ENCODE measurements at regions not wholly inside any gene's neighbourhood (a gene's known extent, or its start where the extent isn't known, plus 50 kb on each side); places are given as distances from the start of the nearest gene placed in this dataset.

DNA sequence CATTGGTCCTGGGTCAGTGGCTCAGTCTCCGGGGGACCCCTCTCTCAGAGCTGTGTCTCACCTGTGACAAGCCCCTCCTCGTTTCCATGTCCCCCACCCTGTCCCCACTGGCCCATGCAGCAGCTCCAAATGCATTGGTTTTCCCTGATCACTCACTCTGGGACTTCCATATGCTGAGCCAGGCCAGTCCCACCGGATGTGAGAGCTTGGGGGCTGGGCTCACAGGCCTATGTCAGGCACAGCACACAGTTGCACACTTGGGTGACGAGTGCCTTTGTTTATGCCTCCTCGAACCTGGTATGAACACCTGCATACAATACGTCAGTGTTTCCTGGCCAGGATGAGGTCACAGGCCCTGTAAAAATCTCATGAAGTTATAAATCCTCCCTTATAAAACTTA is 232.5 kb downstream of the TFCP2L1 start:
- Mint-ChIP-seq H3K4me3 (ENCODE audit: low read depth) (no peak overlapping the region), H3K4me1 (ENCODE audit: low read depth) (no peaks in the 10 kb centered on the region), H3K36me3 (ENCODE audit: insufficient read depth) (no peaks in the 10 kb centered on the region), H3K9me3 (ENCODE audit: low read depth) (peaks cover 3% of the 10 kb centered on the region), H3K27ac (no peak overlapping the region), H3K27me3 (peaks cover 87% of the 10 kb centered on the region)
- TF ChIP-seq, protein P1, sequence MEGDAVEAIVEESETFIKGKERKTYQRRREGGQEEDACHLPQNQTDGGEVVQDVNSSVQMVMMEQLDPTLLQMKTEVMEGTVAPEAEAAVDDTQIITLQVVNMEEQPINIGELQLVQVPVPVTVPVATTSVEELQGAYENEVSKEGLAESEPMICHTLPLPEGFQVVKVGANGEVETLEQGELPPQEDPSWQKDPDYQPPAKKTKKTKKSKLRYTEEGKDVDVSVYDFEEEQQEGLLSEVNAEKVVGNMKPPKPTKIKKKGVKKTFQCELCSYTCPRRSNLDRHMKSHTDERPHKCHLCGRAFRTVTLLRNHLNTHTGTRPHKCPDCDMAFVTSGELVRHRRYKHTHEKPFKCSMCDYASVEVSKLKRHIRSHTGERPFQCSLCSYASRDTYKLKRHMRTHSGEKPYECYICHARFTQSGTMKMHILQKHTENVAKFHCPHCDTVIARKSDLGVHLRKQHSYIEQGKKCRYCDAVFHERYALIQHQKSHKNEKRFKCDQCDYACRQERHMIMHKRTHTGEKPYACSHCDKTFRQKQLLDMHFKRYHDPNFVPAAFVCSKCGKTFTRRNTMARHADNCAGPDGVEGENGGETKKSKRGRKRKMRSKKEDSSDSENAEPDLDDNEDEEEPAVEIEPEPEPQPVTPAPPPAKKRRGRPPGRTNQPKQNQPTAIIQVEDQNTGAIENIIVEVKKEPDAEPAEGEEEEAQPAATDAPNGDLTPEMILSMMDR (IDR thresholded peaks at IDR 0.05; ENCODE audit: unreplicated experiment): no peak
- no peak for DNase-seq (ENCODE audit: low spot score, unreplicated experiment)

DNA sequence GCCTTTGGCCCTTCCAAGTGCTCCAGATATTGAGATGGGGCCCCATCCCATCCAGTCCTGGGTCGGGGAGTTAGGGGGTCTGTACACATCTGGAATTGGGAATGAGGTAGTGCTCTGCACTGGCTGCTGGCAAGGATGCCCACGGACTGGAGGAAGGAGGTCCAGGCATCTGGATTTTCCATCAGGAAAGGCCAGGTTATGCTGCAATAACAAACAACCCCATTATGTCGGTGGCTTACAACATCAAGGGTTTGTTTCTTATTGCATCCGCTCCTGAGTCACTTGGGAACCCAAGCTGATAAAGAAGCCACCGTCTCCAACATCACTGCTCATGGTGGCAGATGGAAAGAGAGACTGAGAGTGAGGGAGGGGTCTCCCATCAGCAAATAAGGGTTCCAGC is 229.9 kb downstream of the TFCP2L1 start:
- no peak for DNase-seq (ENCODE audit: low spot score, unreplicated experiment)
- no peaks in the 10 kb centered on the region for H3K36me3 Mint-ChIP-seq (ENCODE audit: insufficient read depth)
- TF ChIP-seq, protein P1 (IDR thresholded peaks at IDR 0.05; ENCODE audit: unreplicated experiment): no peak
- peaks cover 2% of the 10 kb centered on the region for H3K4me1 Mint-ChIP-seq (ENCODE audit: low read depth)
- no peak overlapping the region for H3K4me3 Mint-ChIP-seq (ENCODE audit: low read depth)
- no peak overlapping the region for H3K27ac Mint-ChIP-seq
- peaks cover 80% of the 10 kb centered on the region for H3K27me3 Mint-ChIP-seq
- peaks cover 3% of the 10 kb centered on the region for H3K9me3 Mint-ChIP-seq (ENCODE audit: low read depth)

DNA sequence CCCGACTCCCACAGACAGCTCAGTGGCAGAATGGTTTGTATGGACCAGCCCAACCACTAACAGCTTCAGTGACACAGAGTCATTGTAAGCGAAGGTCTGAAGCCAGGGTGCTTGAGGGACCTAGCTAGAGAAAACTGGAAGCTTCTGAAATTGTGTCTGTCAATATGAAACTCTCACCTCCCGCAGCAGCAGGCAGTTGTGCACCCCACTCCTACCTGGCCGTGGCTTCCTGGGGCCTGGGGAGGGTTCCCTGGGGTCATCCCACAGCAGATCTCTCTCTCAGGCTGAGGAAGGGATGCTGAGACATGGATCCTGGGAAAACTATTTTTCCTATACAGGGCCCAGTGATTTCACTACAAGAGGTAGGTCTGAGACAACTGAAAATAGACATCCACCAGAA is 229.5 kb downstream of the TFCP2L1 start:
- Mint-ChIP-seq H3K27me3 (peaks cover 80% of the 10 kb centered on the region), H3K4me3 (ENCODE audit: low read depth) (no peak overlapping the region), H3K4me1 (ENCODE audit: low read depth) (peaks cover 2% of the 10 kb centered on the region), H3K9me3 (ENCODE audit: low read depth) (peaks cover 3% of the 10 kb centered on the region), H3K27ac (no peak overlapping the region), H3K36me3 (ENCODE audit: insufficient read depth) (no peaks in the 10 kb centered on the region)
- no peak for DNase-seq (ENCODE audit: low spot score, unreplicated experiment)
- TF ChIP-seq, protein P1 (IDR thresholded peaks at IDR 0.05; ENCODE audit: unreplicated experiment): no peak

DNA sequence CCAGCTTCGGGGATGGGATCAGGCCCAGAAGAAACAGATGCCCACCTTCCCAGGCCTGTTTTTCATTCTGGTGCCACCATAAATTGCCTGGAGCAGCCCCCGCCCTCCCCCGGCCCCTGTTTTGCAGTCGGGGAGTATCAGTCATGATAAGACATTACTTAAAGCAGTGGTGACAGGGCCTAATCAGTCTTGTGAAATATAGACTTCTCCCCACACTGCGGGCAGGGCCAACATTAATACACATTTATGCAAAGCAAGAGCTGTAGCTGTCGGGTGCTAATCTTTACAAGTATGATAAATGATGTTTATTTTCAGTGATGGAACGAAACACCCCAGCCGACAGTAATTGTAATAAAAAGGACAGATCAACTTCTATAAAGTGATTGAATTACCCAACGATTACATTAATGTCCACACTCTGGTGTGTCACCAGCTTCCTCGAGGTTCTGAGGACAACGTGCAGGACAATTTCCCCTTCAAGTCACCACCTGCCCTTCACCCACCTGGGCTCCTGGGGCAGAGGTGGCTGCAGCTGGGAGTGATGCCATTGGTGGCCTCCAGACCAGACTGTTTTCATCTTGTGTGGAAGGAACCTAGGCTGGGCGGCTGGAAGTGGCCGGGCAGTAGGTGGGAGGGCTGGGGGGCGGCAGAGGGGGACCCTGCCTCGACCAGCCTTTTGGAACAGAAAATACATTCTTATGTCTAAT is 226.0 kb downstream of the TFCP2L1 start:
- Mint-ChIP-seq H3K27me3 (peaks cover 83% of the 10 kb centered on the region), H3K4me3 (ENCODE audit: low read depth) (no peak overlapping the region), H3K4me1 (ENCODE audit: low read depth) (peaks cover 5% of the 10 kb centered on the region), H3K36me3 (ENCODE audit: insufficient read depth) (no peaks in the 10 kb centered on the region), H3K27ac (no peak overlapping the region), H3K9me3 (ENCODE audit: low read depth) (peaks cover 1% of the 10 kb centered on the region)
- DNase-seq (ENCODE audit: low spot score, unreplicated experiment): no peak
- TF ChIP-seq, protein P1 (IDR thresholded peaks at IDR 0.05; ENCODE audit: unreplicated experiment): no peak

DNA sequence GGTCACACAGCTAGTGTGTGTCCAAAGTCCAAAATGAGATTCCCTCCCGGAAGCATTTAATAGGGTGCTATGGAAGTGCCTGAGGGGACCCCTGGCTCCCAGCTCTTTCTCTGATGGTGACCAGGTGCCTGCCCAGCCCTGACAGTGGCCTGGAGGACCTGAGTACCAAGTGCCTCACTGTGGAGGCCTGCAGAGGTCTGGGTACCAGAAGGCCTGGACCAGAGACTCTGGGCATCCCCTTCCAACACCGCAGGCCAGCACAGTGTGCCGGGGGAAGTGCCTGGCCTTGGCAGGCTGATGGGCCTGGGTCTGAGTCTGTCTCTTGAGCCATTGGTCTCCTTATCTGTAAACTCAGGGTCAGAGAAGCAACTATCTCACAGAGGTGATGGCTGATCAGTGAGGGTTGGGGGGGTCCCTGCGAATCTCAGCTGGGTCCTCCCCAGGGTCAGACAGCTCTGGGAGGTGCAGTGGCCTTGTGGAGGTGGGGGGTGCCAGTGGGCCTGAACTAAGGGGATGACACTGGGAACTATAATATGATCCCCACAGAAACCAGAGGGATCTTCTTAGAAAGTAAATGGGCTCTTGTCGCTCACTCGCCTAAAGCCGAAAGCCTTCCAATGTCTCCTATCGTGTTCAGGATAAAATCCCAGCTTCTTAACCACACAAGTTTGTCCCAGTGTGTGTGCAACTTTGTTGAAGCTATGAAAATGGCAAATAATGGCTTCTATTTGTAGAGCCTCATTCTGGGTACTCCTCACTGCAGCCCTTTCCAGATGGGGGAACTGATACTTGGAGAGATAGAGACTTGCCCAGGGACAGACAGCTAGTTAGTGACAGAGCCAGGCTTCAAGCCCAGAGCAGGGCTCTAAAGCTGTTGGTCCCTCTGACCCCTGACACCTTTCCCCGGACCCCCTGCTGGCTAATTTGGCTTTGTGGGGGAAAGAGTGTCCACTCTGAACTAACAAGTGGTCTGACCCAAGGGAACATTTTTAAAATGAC is 225.1 kb downstream of the TFCP2L1 start:
- Mint-ChIP-seq H3K36me3 (ENCODE audit: insufficient read depth) (no peaks in the 10 kb centered on the region), H3K4me3 (ENCODE audit: low read depth) (no peak overlapping the region), H3K27ac (no peak overlapping the region), H3K27me3 (peaks cover 88% of the 10 kb centered on the region), H3K4me1 (ENCODE audit: low read depth) (peaks cover 5% of the 10 kb centered on the region), H3K9me3 (ENCODE audit: low read depth) (no peaks in the 10 kb centered on the region)
- DNase-seq (ENCODE audit: low spot score, unreplicated experiment): no peak
- TF ChIP-seq, protein P1 (IDR thresholded peaks at IDR 0.05; ENCODE audit: unreplicated experiment): no peak
